ENCODE measurements at regions not wholly inside any gene's neighbourhood (a gene's known extent, or its start where the extent isn't known, plus 50 kb on each side); places are given as distances from the start of the nearest gene placed in this dataset.

GRCh38 chr20:52704553-52704952 is 267.6 kb upstream of the TSHZ2 start:
- H3K4me3 ChIP-seq (replicated peaks; ENCODE audit: low read depth, low read length) = no peak overlapping the region
- no peak for TF ChIP-seq CTCF (IDR thresholded peaks at IDR 0.05; ENCODE audit: low read length, missing control alignments)
- no peak for DNase-seq (ENCODE audit: low read depth)

GRCh38 chr20:52688345-52688744 is 283.8 kb upstream of the TSHZ2 start:
- DNase-seq (ENCODE audit: low read depth) = no peak
- no peak for TF ChIP-seq CTCF (IDR thresholded peaks at IDR 0.05; ENCODE audit: low read length, missing control alignments)
- H3K4me3 ChIP-seq (replicated peaks; ENCODE audit: low read depth, low read length) = no peak overlapping the region

- no peak for TF ChIP-seq CTCF (IDR thresholded peaks at IDR 0.05; ENCODE audit: low read length, missing control alignments)
- no peak overlapping the region for H3K4me3 ChIP-seq (replicated peaks; ENCODE audit: low read depth, low read length)
- no peak for DNase-seq (ENCODE audit: low read depth)
Measured at GRCh38 chr20:52684905-52685304, 287.3 kb upstream of the TSHZ2 start.

GRCh38 chr20:52684176-52684575 is 288.0 kb upstream of the TSHZ2 start:
- DNase-seq (ENCODE audit: low read depth) = no peak
- H3K4me3 ChIP-seq (replicated peaks; ENCODE audit: low read depth, low read length) = no peak overlapping the region
- TF ChIP-seq CTCF (IDR thresholded peaks at IDR 0.05; ENCODE audit: low read length, missing control alignments) = no peak

GRCh38 chr20:52683761-52684160 is 288.4 kb upstream of the TSHZ2 start:
- DNase-seq (ENCODE audit: low read depth) = no peak
- no peak for TF ChIP-seq CTCF (IDR thresholded peaks at IDR 0.05; ENCODE audit: low read length, missing control alignments)
- H3K4me3 ChIP-seq (replicated peaks; ENCODE audit: low read depth, low read length) = no peak overlapping the region

- no peak for TF ChIP-seq CTCF (IDR thresholded peaks at IDR 0.05; ENCODE audit: low read length, missing control alignments)
Measured at GRCh38 chr20:52682237-52682636, 289.9 kb upstream of the TSHZ2 start.

GRCh38 chr20:52681288-52681687 is 290.9 kb upstream of the TSHZ2 start:
- DNase-seq (ENCODE audit: low read depth) = no peak
- H3K4me3 ChIP-seq (replicated peaks; ENCODE audit: low read depth, low read length) = no peak overlapping the region
- no peak for TF ChIP-seq CTCF (IDR thresholded peaks at IDR 0.05; ENCODE audit: low read length, missing control alignments)

More at GRCh38 chr20:52682237-52682636, 289.9 kb upstream of the TSHZ2 start:
- no peak for DNase-seq (ENCODE audit: low read depth)
- no peak overlapping the region for H3K4me3 ChIP-seq (replicated peaks; ENCODE audit: low read depth, low read length)
